SK-MEL-5 (cell line): ENCODE measurements at regions not wholly inside any gene's neighbourhood (a gene's known extent, or its start where the extent isn't known, plus 50 kb on each side); places are given as distances from the start of the nearest gene placed in this dataset.

Source experiments
- DNase-seq: peaks from one replicate; pipeline ENCODE4 v3.0.0-alpha.2; 2016; ENCODE audit warnings: low read depth, low spot score
- in situ Hi-C: cut with HindIII; loops from 2 replicates; pipeline ENCODE4 v1.10.0; 2016; ENCODE audit warnings: low sequenced_read_pairs, high pct_unique_total_duplicates, low pct_unique_long_range_greater_than_20kb

- in situ Hi-C loops: no loop called here
- DNase-seq: peak; percentile 44
Observed at GRCh38 chr20:50338479-50339391, 148.1 kb downstream of the CEBPB start.

- in situ Hi-C loops: no loop called here
- DNase-seq: no peak
Observed at GRCh38 chr20:50339466-50339901, 148.9 kb downstream of the CEBPB start.

GRCh38 chr20:50340541-50340940, 149.9 kb downstream of the CEBPB start:
- in situ Hi-C loops: no loop called here
- no peak for DNase-seq

GRCh38 chr20:50341050-50341449, 150.4 kb downstream of the CEBPB start:
- in situ Hi-C loops: no loop called here
- DNase-seq: no peak

GRCh38 chr20:50341880-50342637, 151.4 kb downstream of the CEBPB start:
- in situ Hi-C loops: no loop called here
- DNase-seq: no peak

- no peak for DNase-seq
- in situ Hi-C loops: no loop called here
Observed at GRCh38 chr20:50342638-50343102, 152.0 kb downstream of the CEBPB start.

GRCh38 chr20:50343125-50343489, 152.5 kb downstream of the CEBPB start:
- in situ Hi-C loops: no loop called here
- DNase-seq: no peak

GRCh38 chr20:50343490-50344179, 153.0 kb downstream of the CEBPB start:
- peak; percentile 36 for DNase-seq
- in situ Hi-C loops: no loop called here

GRCh38 chr20:50344232-50345071, 153.8 kb downstream of the CEBPB start:
- in situ Hi-C loops: no loop called here
- peak; percentile 39 for DNase-seq

- no peak for DNase-seq
- in situ Hi-C loops: no loop called here
Observed at GRCh38 chr20:50345712-50346373, 155.2 kb downstream of the CEBPB start.

GRCh38 chr20:50346374-50347283, 156.0 kb downstream of the CEBPB start:
- in situ Hi-C loops: no loop called here
- DNase-seq: peak; percentile 95

- in situ Hi-C loops: no loop called here
- DNase-seq: no peak
Observed at GRCh38 chr20:50347284-50348063, 156.8 kb downstream of the CEBPB start.

GRCh38 chr20:50348096-50348495, 157.5 kb downstream of the CEBPB start:
- in situ Hi-C loops: no loop called here

GRCh38 chr20:50350510-50351249, 159.5 kb upstream of the PTPN1 start:
- DNase-seq: no peak
- in situ Hi-C loops: no loop called here

More at GRCh38 chr20:50348096-50348495, 157.5 kb downstream of the CEBPB start:
- DNase-seq: no peak

- no peak for DNase-seq
- in situ Hi-C loops: no loop called here
Observed at GRCh38 chr20:50351541-50351940, 158.6 kb upstream of the PTPN1 start.
